ENCODE measurements at regions not wholly inside any gene's neighbourhood (a gene's known extent, or its start where the extent isn't known, plus 50 kb on each side); places are given as distances from the start of the nearest gene placed in this dataset.

- TF ChIP-seq POLR2AphosphoS5 (IDR thresholded peaks at IDR 0.05; ENCODE audit: low read depth), result no peak
- TF ChIP-seq CTCF (IDR thresholded peaks at IDR 0.05; ENCODE audit: insufficient read depth, low read length), result no peak
- no peak for TF ChIP-seq REST (IDR thresholded peaks at IDR 0.05; ENCODE audit: insufficient replicate concordance, low read depth)
- TF ChIP-seq GABPA (IDR thresholded peaks at IDR 0.05; ENCODE audit: low read depth), result no peak
Measured at GRCh38 chr20:60142587-60142986, 184.4 kb downstream of the CDH26 start.

Measured in HL-60 (cell line).